ENCODE measurements at regions not wholly inside any gene's neighbourhood (a gene's known extent, or its start where the extent isn't known, plus 50 kb on each side); places are given as distances from the start of the nearest gene placed in this dataset.

- TF ChIP-seq EZH2phosphoT487 (IDR thresholded peaks at IDR 0.05; ENCODE audit: borderline replicate concordance) = no peak
- TF ChIP-seq CTCF (conservative IDR thresholded peaks at IDR 0.05; ENCODE audit: low read length) = no peak
Measured at GRCh38 chr2:43006834-43007543, 214.6 kb upstream of the HAAO start.

Measured in Loucy (cell line).